ENCODE measurements at regions not wholly inside any gene's neighbourhood (a gene's known extent, or its start where the extent isn't known, plus 50 kb on each side); places are given as distances from the start of the nearest gene placed in this dataset.

GRCh38 chr1:105632342-105633196 lies 1423.9 kb upstream of the PRMT6 start:
- TF ChIP-seq CTCF (IDR thresholded peaks at IDR 0.05) = no peak
- TF ChIP-seq SIN3A (IDR thresholded peaks at IDR 0.05; ENCODE audit: borderline replicate concordance, insufficient read depth, low read depth, low read length) = no peak
- TF ChIP-seq POLR2AphosphoS5 (IDR thresholded peaks at IDR 0.05; ENCODE audit: low read depth, low read length) = no peak
- no peak for TF ChIP-seq REST (IDR thresholded peaks at IDR 0.05; ENCODE audit: insufficient read depth in 1 of 2, low read depth in 2 of 2, low read length in 1 of 2)
- no peak for TF ChIP-seq TCF7L2 (IDR thresholded peaks at IDR 0.05; ENCODE audit: low read depth, low read length)

Data from Panc1 (cell line).